ENCODE measurements at regions not wholly inside any gene's neighbourhood (a gene's known extent, or its start where the extent isn't known, plus 50 kb on each side); places are given as distances from the start of the nearest gene placed in this dataset.

GRCh38 chr4:181194096-181194495, 1049.1 kb upstream of the TENM3 start:
- H3K4me3 ChIP-seq (ENCODE audit: control insufficient read depth in 1 of 2, extremely low read depth in 1 of 2, low read length in 1 of 2), result no peak overlapping the region
- Mint-ChIP-seq H3K27ac (no peak overlapping the region), H3K36me3 (no peaks in the 10 kb centered on the region), H3K9me3 (peaks cover 3 to 4% (median 4%) of the 10 kb centered on the region in 3 donors), H3K4me1 (no peaks in the 10 kb centered on the region), H3K4me3 (no peak overlapping the region), H3K27me3 (no peaks in the 10 kb centered on the region)
- no peaks in the 10 kb centered on the region for H3K36me3 ChIP-seq (ENCODE audit: control insufficient read depth in 2 of 2, extremely low read depth in 1 of 2, insufficient read depth in 1 of 2, low read length in 1 of 2)
- CTCF ChIA-PET, result no interaction called here
- H3K4me1 ChIP-seq (ENCODE audit: control insufficient read depth in 1 of 2, extremely low read depth in 1 of 2, insufficient read depth in 2 of 2, low read length in 2 of 2), result no peaks in the 10 kb centered on the region
- ATAC-seq (replicated peaks in 1 of 4) (no peak), DNase-seq (no peak)
- H3K27me3 ChIP-seq (replicated peaks in 1 of 2; ENCODE audit: control insufficient read depth in 2 of 2, extremely low read depth in 1 of 2, insufficient read depth in 2 of 2, low read length in 1 of 2), result no peaks in the 10 kb centered on the region
- no peak overlapping the region for H3K27ac ChIP-seq (ENCODE audit: low read length)
- H3K9me3 ChIP-seq, result no peaks in the 10 kb centered on the region
- POLR2A ChIA-PET, result no interaction called here
- 86% methylated on average over 3 of the region's 5 CpGs for WGBS (ENCODE audit: insufficient coverage)

GRCh38 chr4:181200076-181200475, 1043.1 kb upstream of the TENM3 start:
- Histone ChIP-seq H3K27ac (ENCODE audit: low read length) (no peak overlapping the region), H3K27me3 (replicated peaks in 1 of 2; ENCODE audit: control insufficient read depth in 2 of 2, extremely low read depth in 1 of 2, insufficient read depth in 2 of 2, low read length in 1 of 2) (no peaks in the 10 kb centered on the region), H3K4me3 (ENCODE audit: control insufficient read depth in 1 of 2, extremely low read depth in 1 of 2, low read length in 1 of 2) (no peak overlapping the region), H3K4me1 (ENCODE audit: control insufficient read depth in 1 of 2, extremely low read depth in 1 of 2, insufficient read depth in 2 of 2, low read length in 2 of 2) (no peaks in the 10 kb centered on the region), H3K36me3 (ENCODE audit: control insufficient read depth in 2 of 2, extremely low read depth in 1 of 2, insufficient read depth in 1 of 2, low read length in 1 of 2) (no peaks in the 10 kb centered on the region), H3K9me3 (no peaks in the 10 kb centered on the region)
- no peak overlapping the region for H3K27ac Mint-ChIP-seq
- H3K36me3 Mint-ChIP-seq, result no peaks in the 10 kb centered on the region
- no peaks in the 10 kb centered on the region for H3K27me3 Mint-ChIP-seq
- ChIA-PET POLR2A (no interaction called here), CTCF (no interaction called here)
- 95% methylated on average over 3 of the region's 5 CpGs for WGBS (ENCODE audit: insufficient coverage)
- H3K4me3 Mint-ChIP-seq, result no peak overlapping the region
- peaks cover 3 to 15% (median 11%) of the 10 kb centered on the region in 3 donors for H3K9me3 Mint-ChIP-seq
- ATAC-seq (replicated peaks in 1 of 4) (no peak), DNase-seq (no peak)
- no peaks in the 10 kb centered on the region for H3K4me1 Mint-ChIP-seq

- Mint-ChIP-seq H3K36me3 (no peaks in the 10 kb centered on the region), H3K4me3 (no peak overlapping the region), H3K27ac (no peak overlapping the region), H3K27me3 (no peaks in the 10 kb centered on the region), H3K4me1 (no peaks in the 10 kb centered on the region), H3K9me3 (peaks cover 3 to 22% (median 6%) of the 10 kb centered on the region in 3 donors)
- ATAC-seq (replicated peaks in 1 of 4) (no peak), DNase-seq (no peak)
- ChIA-PET POLR2A (no interaction called here), CTCF (no interaction called here)
- no peak overlapping the region for H3K27ac ChIP-seq (ENCODE audit: low read length)
- H3K4me1 ChIP-seq (ENCODE audit: control insufficient read depth in 1 of 2, extremely low read depth in 1 of 2, insufficient read depth in 2 of 2, low read length in 2 of 2), result no peaks in the 10 kb centered on the region
- no peak overlapping the region for H3K4me3 ChIP-seq (ENCODE audit: control insufficient read depth in 1 of 2, extremely low read depth in 1 of 2, low read length in 1 of 2)
- H3K9me3 ChIP-seq, result no peaks in the 10 kb centered on the region
- 100% methylated on average over 1 of the region's 5 CpGs for WGBS (ENCODE audit: insufficient coverage)
- H3K27me3 ChIP-seq (replicated peaks in 1 of 2; ENCODE audit: control insufficient read depth in 2 of 2, extremely low read depth in 1 of 2, insufficient read depth in 2 of 2, low read length in 1 of 2), result no peaks in the 10 kb centered on the region
- H3K36me3 ChIP-seq (ENCODE audit: control insufficient read depth in 2 of 2, extremely low read depth in 1 of 2, insufficient read depth in 1 of 2, low read length in 1 of 2), result no peaks in the 10 kb centered on the region
Observed at GRCh38 chr4:181202240-181202639, 1041.0 kb upstream of the TENM3 start.

- H3K9me3 ChIP-seq, result no peaks in the 10 kb centered on the region
- DNase-seq, result no peak
- ATAC-seq (replicated peaks in 1 of 4), result no peak
- H3K4me3 ChIP-seq (ENCODE audit: control insufficient read depth in 1 of 2, extremely low read depth in 1 of 2, low read length in 1 of 2), result no peak overlapping the region
- Mint-ChIP-seq H3K27me3 (no peaks in the 10 kb centered on the region), H3K4me1 (no peaks in the 10 kb centered on the region), H3K4me3 (no peak overlapping the region), H3K27ac (no peak overlapping the region), H3K36me3 (no peaks in the 10 kb centered on the region), H3K9me3 (peaks cover 0 to 18% (median 6%) of the 10 kb centered on the region in 3 donors)
- CTCF ChIA-PET, result no interaction called here
- H3K27ac ChIP-seq (ENCODE audit: low read length), result no peak overlapping the region
- POLR2A ChIA-PET, result no interaction called here
- H3K27me3 ChIP-seq (replicated peaks in 1 of 2; ENCODE audit: control insufficient read depth in 2 of 2, extremely low read depth in 1 of 2, insufficient read depth in 2 of 2, low read length in 1 of 2), result no peaks in the 10 kb centered on the region
- no peaks in the 10 kb centered on the region for H3K36me3 ChIP-seq (ENCODE audit: control insufficient read depth in 2 of 2, extremely low read depth in 1 of 2, insufficient read depth in 1 of 2, low read length in 1 of 2)
- no peaks in the 10 kb centered on the region for H3K4me1 ChIP-seq (ENCODE audit: control insufficient read depth in 1 of 2, extremely low read depth in 1 of 2, insufficient read depth in 2 of 2, low read length in 2 of 2)
- WGBS (ENCODE audit: insufficient coverage), result 80% methylated on average over 2 of the region's 4 CpGs
Observed at GRCh38 chr4:181204109-181204508, 1039.1 kb upstream of the TENM3 start.

- H3K9me3 ChIP-seq, result no peaks in the 10 kb centered on the region
- no peaks in the 10 kb centered on the region for H3K27me3 ChIP-seq (replicated peaks in 1 of 2; ENCODE audit: control insufficient read depth in 2 of 2, extremely low read depth in 1 of 2, insufficient read depth in 2 of 2, low read length in 1 of 2)
- WGBS (ENCODE audit: insufficient coverage), result 50% methylated on average over 2 of the region's 2 CpGs
- H3K4me3 ChIP-seq (ENCODE audit: control insufficient read depth in 1 of 2, extremely low read depth in 1 of 2, low read length in 1 of 2), result no peak overlapping the region
- H3K27ac ChIP-seq (ENCODE audit: low read length), result no peak overlapping the region
- H3K27ac Mint-ChIP-seq, result no peak overlapping the region
- DNase-seq (no peak), ATAC-seq (replicated peaks in 1 of 4) (no peak)
- ChIA-PET CTCF (no interaction called here), POLR2A (no interaction called here)
- H3K4me1 ChIP-seq (ENCODE audit: control insufficient read depth in 1 of 2, extremely low read depth in 1 of 2, insufficient read depth in 2 of 2, low read length in 2 of 2), result no peaks in the 10 kb centered on the region
- peaks cover 0 to 8% (median 7%) of the 10 kb centered on the region in 3 donors for H3K9me3 Mint-ChIP-seq
- H3K4me1 Mint-ChIP-seq, result no peaks in the 10 kb centered on the region
- no peaks in the 10 kb centered on the region for H3K36me3 ChIP-seq (ENCODE audit: control insufficient read depth in 2 of 2, extremely low read depth in 1 of 2, insufficient read depth in 1 of 2, low read length in 1 of 2)
- H3K36me3 Mint-ChIP-seq, result no peaks in the 10 kb centered on the region
- no peaks in the 10 kb centered on the region for H3K27me3 Mint-ChIP-seq
- H3K4me3 Mint-ChIP-seq, result no peak overlapping the region
Observed at GRCh38 chr4:181213551-181213950, 1029.7 kb upstream of the TENM3 start.

- no peak overlapping the region for H3K4me3 Mint-ChIP-seq
- CTCF ChIA-PET, result no interaction called here
Observed at GRCh38 chr4:181216501-181216900, 1026.7 kb upstream of the TENM3 start.

GRCh38 chr4:181219783-181220416, 1023.3 kb upstream of the TENM3 start:
- no peaks in the 10 kb centered on the region for H3K9me3 Mint-ChIP-seq
- no peak overlapping the region for H3K27ac Mint-ChIP-seq
- no peaks in the 10 kb centered on the region for H3K36me3 ChIP-seq (ENCODE audit: control insufficient read depth in 2 of 2, extremely low read depth in 1 of 2, insufficient read depth in 1 of 2, low read length in 1 of 2)
- ATAC-seq (replicated peaks in 1 of 4) (no peak), DNase-seq (no peak)
- POLR2A ChIA-PET, result no interaction called here
- H3K27me3 ChIP-seq (replicated peaks in 1 of 2; ENCODE audit: control insufficient read depth in 2 of 2, extremely low read depth in 1 of 2, insufficient read depth in 2 of 2, low read length in 1 of 2), result no peaks in the 10 kb centered on the region
- H3K27me3 Mint-ChIP-seq, result no peaks in the 10 kb centered on the region
- no peak overlapping the region for H3K4me3 Mint-ChIP-seq
- no peaks in the 10 kb centered on the region for H3K4me1 ChIP-seq (ENCODE audit: control insufficient read depth in 1 of 2, extremely low read depth in 1 of 2, insufficient read depth in 2 of 2, low read length in 2 of 2)
- no peaks in the 10 kb centered on the region for H3K4me1 Mint-ChIP-seq
- no peak overlapping the region for H3K27ac ChIP-seq (ENCODE audit: low read length)
- H3K9me3 ChIP-seq, result no peaks in the 10 kb centered on the region
- no peaks in the 10 kb centered on the region for H3K36me3 Mint-ChIP-seq
- CTCF ChIA-PET, result interaction anchor here in 1 of 2 donors (0.6 kb wide), 1 partner anchor 38 kb away, joined by 3 read pairs; no protein-coding TSS in a partner anchor
- WGBS (ENCODE audit: insufficient coverage), result 57% methylated on average over 1 of the region's 3 CpGs
- no peak overlapping the region for H3K4me3 ChIP-seq (ENCODE audit: control insufficient read depth in 1 of 2, extremely low read depth in 1 of 2, low read length in 1 of 2)

More at GRCh38 chr4:181216501-181216900, 1026.7 kb upstream of the TENM3 start:
- H3K4me3 ChIP-seq (ENCODE audit: control insufficient read depth in 1 of 2, extremely low read depth in 1 of 2, low read length in 1 of 2), result no peak overlapping the region
- Mint-ChIP-seq H3K9me3 (peaks cover 0 to 4% (median under 1%) of the 10 kb centered on the region in 3 donors), H3K4me1 (no peaks in the 10 kb centered on the region), H3K27me3 (no peaks in the 10 kb centered on the region), H3K36me3 (no peaks in the 10 kb centered on the region), H3K27ac (no peak overlapping the region)
- POLR2A ChIA-PET, result no interaction called here
- H3K9me3 ChIP-seq, result no peaks in the 10 kb centered on the region
- no CpG with 5 or more reads among the region's 2 CpGs for WGBS (ENCODE audit: insufficient coverage)
- DNase-seq (no peak), ATAC-seq (replicated peaks in 1 of 4) (no peak)
- no peaks in the 10 kb centered on the region for H3K4me1 ChIP-seq (ENCODE audit: control insufficient read depth in 1 of 2, extremely low read depth in 1 of 2, insufficient read depth in 2 of 2, low read length in 2 of 2)
- no peak overlapping the region for H3K27ac ChIP-seq (ENCODE audit: low read length)
- no peaks in the 10 kb centered on the region for H3K36me3 ChIP-seq (ENCODE audit: control insufficient read depth in 2 of 2, extremely low read depth in 1 of 2, insufficient read depth in 1 of 2, low read length in 1 of 2)
- no peaks in the 10 kb centered on the region for H3K27me3 ChIP-seq (replicated peaks in 1 of 2; ENCODE audit: control insufficient read depth in 2 of 2, extremely low read depth in 1 of 2, insufficient read depth in 2 of 2, low read length in 1 of 2)
